Nephron (organoid): ENCODE measurements at regions not wholly inside any gene's neighbourhood (a gene's known extent, or its start where the extent isn't known, plus 50 kb on each side); places are given as distances from the start of the nearest gene placed in this dataset.

Experiments
- H3K27ac Mint-ChIP-seq, 3 experiments: 2 replicates each; pipeline ENCODE4 v1.8.0; 2020; ENCODE audit warnings: mixed read lengths in 3 of 3, mild to moderate bottlenecking in 2 of 3, moderate library complexity in 1 of 3
- H3K27me3 Mint-ChIP-seq: 2 replicates; pipeline ENCODE4 v1.8.0; 2021; ENCODE audit warnings: low read depth, mild to moderate bottlenecking, moderate library complexity, mixed read lengths
- H3K36me3 Mint-ChIP-seq: 2 replicates; pipeline ENCODE4 v1.8.0; 2020; ENCODE audit warnings: low read depth, mixed read lengths
- H3K4me1 Mint-ChIP-seq: 2 replicates; pipeline ENCODE4 v1.8.0; 2020; ENCODE audit warnings: mixed read lengths
- H3K4me3 Mint-ChIP-seq, 3 experiments: 2 replicates each; pipeline ENCODE4 v1.8.0; 2020; ENCODE audit warnings: mild to moderate bottlenecking in 3 of 3, mixed read lengths in 3 of 3, moderate library complexity in 2 of 3
- H3K9me3 Mint-ChIP-seq: 2 replicates; pipeline ENCODE4 v1.8.0; 2020; ENCODE audit warnings: mixed read lengths
- TF ChIP-seq, protein P1 (sequence below), 3 experiments: fragments of 200-600 bp; sonication (generic); IDR thresholded peaks; one replicate each; pipeline ENCODE4 v1.5.0; 2021; ENCODE audit warnings: antibody characterized with exemption in 3 of 3; ENCODE audit not compliant: unreplicated experiment in 3 of 3

DNA sequence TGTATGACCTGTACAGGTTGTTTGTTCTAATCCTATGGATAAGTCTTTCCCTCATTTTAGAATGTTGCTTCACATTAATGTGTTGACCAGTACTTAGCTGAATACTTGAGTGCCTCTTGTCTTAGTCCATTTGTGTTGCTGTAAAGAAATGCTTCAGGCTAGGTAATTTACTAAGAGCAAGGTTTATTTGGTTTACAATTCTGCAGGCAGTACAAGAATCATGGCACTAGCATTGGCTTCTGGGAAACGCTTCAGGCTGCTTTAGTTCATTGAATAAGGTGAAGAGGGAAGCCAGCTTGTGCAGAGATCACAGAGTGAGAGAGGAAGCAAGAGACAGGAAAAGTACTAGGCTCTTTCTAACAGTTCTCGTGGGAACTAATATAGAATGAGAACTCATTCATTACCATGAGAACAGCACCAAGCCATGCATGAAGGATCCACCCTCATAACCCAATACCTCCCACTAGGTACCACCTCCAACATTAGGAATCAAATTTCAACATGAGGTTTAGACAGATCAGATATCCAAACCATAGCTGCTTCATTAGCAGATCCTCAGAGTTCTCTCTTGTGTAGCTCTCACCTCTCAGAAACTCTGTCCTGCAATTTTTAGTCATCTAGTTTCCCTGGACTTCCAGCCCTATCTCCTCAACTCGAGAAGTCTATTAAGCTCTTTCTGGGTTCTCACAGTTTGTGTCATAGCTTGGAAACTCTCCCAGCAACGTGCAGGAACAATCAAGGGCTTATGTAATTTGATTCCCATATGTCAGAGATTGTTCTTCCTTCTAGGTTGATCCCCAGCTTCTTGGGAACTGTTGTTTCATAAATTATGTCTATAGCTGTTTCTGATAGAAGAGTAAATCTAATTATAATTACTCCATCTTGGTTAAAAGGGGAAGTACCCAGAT is 2082.3 kb upstream of the CELF4 start:
- H3K27ac Mint-ChIP-seq = peak overlapping the region; percentile 5 to 78 (median 18)
- no peak overlapping the region for H3K4me3 Mint-ChIP-seq
- no peaks in the 10 kb centered on the region for H3K27me3 Mint-ChIP-seq
- H3K9me3 Mint-ChIP-seq = no peaks in the 10 kb centered on the region
- H3K4me1 Mint-ChIP-seq = peaks cover 15% of the 10 kb centered on the region
- TF ChIP-seq, protein P1, sequence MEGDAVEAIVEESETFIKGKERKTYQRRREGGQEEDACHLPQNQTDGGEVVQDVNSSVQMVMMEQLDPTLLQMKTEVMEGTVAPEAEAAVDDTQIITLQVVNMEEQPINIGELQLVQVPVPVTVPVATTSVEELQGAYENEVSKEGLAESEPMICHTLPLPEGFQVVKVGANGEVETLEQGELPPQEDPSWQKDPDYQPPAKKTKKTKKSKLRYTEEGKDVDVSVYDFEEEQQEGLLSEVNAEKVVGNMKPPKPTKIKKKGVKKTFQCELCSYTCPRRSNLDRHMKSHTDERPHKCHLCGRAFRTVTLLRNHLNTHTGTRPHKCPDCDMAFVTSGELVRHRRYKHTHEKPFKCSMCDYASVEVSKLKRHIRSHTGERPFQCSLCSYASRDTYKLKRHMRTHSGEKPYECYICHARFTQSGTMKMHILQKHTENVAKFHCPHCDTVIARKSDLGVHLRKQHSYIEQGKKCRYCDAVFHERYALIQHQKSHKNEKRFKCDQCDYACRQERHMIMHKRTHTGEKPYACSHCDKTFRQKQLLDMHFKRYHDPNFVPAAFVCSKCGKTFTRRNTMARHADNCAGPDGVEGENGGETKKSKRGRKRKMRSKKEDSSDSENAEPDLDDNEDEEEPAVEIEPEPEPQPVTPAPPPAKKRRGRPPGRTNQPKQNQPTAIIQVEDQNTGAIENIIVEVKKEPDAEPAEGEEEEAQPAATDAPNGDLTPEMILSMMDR (IDR thresholded peaks at IDR 0.05; ENCODE audit: unreplicated experiment in 3 of 3) = no peak
- H3K36me3 Mint-ChIP-seq = no peaks in the 10 kb centered on the region

DNA sequence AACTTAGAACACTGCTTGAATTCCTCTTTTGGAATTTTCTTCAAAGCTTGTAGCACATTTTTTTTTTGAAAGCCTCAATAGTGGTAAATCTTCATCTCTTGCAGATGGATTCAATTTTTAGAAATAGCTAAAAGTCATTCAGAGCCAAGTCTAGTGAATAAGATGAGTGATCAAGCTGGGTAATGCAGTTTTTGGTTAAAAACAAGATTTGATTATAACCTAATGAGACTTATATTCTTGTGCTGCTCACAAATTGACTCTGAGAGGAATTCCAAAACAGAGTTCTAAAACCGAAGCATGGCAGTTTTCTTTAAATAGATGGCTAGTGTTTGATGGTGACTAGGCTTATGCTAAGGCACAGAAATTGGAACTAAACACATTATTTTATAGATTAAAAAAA is 2072.6 kb upstream of the CELF4 start:
- no peaks in the 10 kb centered on the region for H3K9me3 Mint-ChIP-seq
- H3K4me3 Mint-ChIP-seq = no peak overlapping the region
- H3K4me1 Mint-ChIP-seq = no peaks in the 10 kb centered on the region
- no peaks in the 10 kb centered on the region for H3K36me3 Mint-ChIP-seq
- H3K27me3 Mint-ChIP-seq = no peaks in the 10 kb centered on the region
- H3K27ac Mint-ChIP-seq = no peak overlapping the region
- TF ChIP-seq, protein P1 (IDR thresholded peaks at IDR 0.05; ENCODE audit: unreplicated experiment in 3 of 3) = no peak

DNA sequence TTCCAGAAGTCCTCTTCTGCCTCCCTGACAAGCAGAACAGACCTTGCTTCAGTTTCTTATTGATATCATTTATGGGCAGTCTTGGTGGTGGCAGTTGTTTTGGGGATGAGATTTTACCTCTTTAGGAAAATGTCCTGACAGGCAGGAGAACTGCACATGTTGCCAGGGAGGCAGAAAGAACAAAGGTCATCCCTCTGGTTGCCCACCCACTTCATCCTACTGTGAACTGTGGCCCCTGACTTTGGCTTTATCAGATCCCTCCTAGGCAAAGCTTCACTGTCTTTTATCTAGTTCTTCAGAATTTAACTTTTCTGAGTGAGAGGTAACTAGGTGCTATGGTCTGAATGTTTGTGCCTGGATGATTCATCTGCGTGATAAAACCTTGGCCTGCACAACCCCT is 2071.3 kb upstream of the CELF4 start:
- Mint-ChIP-seq H3K27ac (no peak overlapping the region), H3K4me1 (no peaks in the 10 kb centered on the region), H3K4me3 (no peak overlapping the region), H3K36me3 (no peaks in the 10 kb centered on the region), H3K9me3 (no peaks in the 10 kb centered on the region), H3K27me3 (no peaks in the 10 kb centered on the region)
- TF ChIP-seq, protein P1 (IDR thresholded peaks at IDR 0.05; ENCODE audit: unreplicated experiment in 3 of 3) = no peak

DNA sequence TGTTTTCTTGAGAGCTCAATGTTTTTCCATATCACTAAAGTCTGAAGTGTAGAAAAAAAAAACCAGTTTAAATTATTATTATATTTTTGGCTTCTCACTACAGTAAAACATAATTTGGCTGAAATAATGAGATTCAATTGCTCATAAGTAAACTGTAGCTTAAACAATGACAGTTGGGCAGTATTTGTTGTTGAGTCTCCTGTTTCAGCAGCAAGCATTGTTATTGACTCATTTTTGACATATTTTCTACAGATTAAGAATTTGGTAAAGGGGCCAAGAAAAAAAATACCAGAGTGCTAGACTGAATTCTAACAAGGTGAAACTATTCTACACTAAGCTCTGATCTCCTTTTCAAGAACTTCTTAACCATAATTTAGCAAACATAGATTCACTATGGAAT is 2070.4 kb upstream of the CELF4 start:
- Mint-ChIP-seq H3K36me3 (no peaks in the 10 kb centered on the region), H3K4me3 (no peak overlapping the region), H3K4me1 (no peaks in the 10 kb centered on the region), H3K9me3 (no peaks in the 10 kb centered on the region), H3K27me3 (no peaks in the 10 kb centered on the region), H3K27ac (no peak overlapping the region)
- TF ChIP-seq, protein P1 (IDR thresholded peaks at IDR 0.05; ENCODE audit: unreplicated experiment in 3 of 3) = no peak

DNA sequence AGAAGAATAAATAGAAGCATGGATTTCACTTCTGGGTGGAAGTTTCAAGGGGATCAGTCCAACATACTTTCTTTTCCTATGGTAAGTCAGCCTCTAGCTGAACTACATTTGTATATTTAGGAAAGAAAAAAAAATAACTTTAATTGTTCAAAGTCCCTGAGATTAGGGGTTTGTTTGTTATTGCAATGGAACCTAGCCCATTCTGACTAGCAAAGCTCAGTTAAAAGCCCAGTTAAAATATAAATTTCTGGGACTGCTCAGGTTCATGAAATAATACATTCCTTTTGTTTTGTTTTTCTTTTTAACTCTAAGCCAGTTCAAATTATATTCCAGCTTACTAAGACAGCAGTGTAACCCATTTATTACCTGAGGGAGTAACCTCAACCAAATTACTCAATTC is 2069.6 kb upstream of the CELF4 start:
- TF ChIP-seq, protein P1 (IDR thresholded peaks at IDR 0.05; ENCODE audit: unreplicated experiment in 3 of 3) = no peak
- Mint-ChIP-seq H3K4me3 (no peak overlapping the region), H3K27me3 (no peaks in the 10 kb centered on the region), H3K9me3 (no peaks in the 10 kb centered on the region), H3K4me1 (no peaks in the 10 kb centered on the region), H3K27ac (no peak overlapping the region), H3K36me3 (no peaks in the 10 kb centered on the region)

DNA sequence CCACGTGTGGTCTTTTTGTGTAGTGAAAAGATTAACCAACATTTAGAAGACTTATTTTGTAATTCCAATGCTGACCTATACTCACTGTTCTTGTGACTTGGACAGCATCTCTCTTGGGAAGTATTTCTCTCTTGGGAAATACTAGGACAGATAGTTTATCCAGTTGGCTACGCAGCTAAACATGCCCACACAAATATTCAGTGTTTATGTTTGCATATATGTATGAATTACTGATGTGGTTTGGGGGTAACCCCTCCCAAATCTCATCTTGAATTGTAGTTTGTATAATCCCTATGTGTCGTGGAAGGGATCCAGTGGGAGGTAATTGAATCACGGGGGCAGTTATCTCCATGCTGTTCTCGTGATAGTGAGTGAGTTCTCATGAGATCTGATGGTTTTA is 2062.3 kb upstream of the CELF4 start:
- H3K4me3 Mint-ChIP-seq = no peak overlapping the region
- H3K9me3 Mint-ChIP-seq = no peaks in the 10 kb centered on the region
- no peaks in the 10 kb centered on the region for H3K4me1 Mint-ChIP-seq
- no peaks in the 10 kb centered on the region for H3K27me3 Mint-ChIP-seq
- TF ChIP-seq, protein P1 (IDR thresholded peaks at IDR 0.05; ENCODE audit: unreplicated experiment in 3 of 3) = no peak
- H3K36me3 Mint-ChIP-seq = no peaks in the 10 kb centered on the region
- H3K27ac Mint-ChIP-seq = no peak overlapping the region
